Ishikawa (cell line): ENCODE measurements at regions not wholly inside any gene's neighbourhood (a gene's known extent, or its start where the extent isn't known, plus 50 kb on each side); places are given as distances from the start of the nearest gene placed in this dataset.

Experiments used
- EP300 ChIP-seq: IDR thresholded peaks from 2 replicates; pipeline ENCODE4 v1.6.1; 2012; ENCODE audit warnings: borderline replicate concordance
- TAF1 ChIP-seq: IDR thresholded peaks from 2 replicates; pipeline ENCODE4 v1.6.1; 2012; ENCODE audit warnings: low read depth, mild to moderate bottlenecking

- TF ChIP-seq EP300 = no peak
- no peak for TF ChIP-seq TAF1
These were observed 112.3 kb downstream of the HLX start for GRCh38 chr1:220991506-220991905.
